ENCODE measurements at regions not wholly inside any gene's neighbourhood (a gene's known extent, or its start where the extent isn't known, plus 50 kb on each side); places are given as distances from the start of the nearest gene placed in this dataset.
"Not testable (repeated sequence)": the region's sequence is repeated elsewhere in the genome, so short reads cannot be mapped to it uniquely, and the experiment has no call there.

DNA sequence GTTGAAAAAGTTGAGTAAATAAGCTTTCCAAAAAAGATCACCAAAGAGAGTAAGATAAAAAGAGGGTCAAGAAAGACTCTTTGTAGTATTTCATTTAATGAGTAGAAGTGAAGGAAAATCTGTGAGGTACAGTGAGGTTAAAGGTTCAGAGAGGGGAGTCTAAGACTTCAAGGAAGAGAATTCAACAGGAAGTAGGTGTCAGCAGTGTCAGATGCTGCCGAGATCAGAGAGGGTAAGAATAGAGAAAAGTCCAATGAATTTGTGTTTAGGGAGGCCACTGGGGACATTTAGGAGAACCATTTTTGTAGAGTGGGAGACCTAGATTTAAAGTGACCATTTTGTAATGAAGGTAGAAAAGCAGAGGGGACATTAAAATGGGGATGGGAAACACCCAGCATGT lies 71.6 kb upstream of the KRAS start:
- POLR2A ChIA-PET = no interaction called here
- CTCF ChIA-PET = no interaction called here
- TF ChIP-seq, protein P1, sequence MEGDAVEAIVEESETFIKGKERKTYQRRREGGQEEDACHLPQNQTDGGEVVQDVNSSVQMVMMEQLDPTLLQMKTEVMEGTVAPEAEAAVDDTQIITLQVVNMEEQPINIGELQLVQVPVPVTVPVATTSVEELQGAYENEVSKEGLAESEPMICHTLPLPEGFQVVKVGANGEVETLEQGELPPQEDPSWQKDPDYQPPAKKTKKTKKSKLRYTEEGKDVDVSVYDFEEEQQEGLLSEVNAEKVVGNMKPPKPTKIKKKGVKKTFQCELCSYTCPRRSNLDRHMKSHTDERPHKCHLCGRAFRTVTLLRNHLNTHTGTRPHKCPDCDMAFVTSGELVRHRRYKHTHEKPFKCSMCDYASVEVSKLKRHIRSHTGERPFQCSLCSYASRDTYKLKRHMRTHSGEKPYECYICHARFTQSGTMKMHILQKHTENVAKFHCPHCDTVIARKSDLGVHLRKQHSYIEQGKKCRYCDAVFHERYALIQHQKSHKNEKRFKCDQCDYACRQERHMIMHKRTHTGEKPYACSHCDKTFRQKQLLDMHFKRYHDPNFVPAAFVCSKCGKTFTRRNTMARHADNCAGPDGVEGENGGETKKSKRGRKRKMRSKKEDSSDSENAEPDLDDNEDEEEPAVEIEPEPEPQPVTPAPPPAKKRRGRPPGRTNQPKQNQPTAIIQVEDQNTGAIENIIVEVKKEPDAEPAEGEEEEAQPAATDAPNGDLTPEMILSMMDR (IDR thresholded peaks at IDR 0.05; ENCODE audit: insufficient read depth, low read length, missing control alignments) = no peak
- no peak for DNase-seq (ENCODE audit: low read depth, low spot score)
- no peak overlapping the region for H3K4me3 ChIP-seq (ENCODE audit: low read depth, low read length)

DNA sequence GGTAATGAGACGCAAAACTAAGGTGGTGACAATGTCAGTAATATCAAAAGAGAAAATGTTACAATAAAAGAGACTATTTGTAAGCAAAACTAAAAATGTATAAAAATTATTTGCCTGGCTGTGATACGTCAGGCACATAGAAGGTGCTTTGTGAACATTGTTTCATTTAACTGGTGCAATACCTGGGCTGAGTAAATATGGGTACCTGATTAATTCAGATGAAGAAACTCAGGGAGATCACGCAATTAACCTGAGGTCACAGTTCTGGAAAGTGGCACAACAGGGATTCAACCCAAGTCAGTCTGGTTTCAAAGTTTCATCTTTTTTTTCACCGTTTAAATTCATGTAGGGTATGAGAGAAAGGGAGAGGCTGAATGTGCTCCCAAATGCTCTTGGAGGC lies 71.0 kb upstream of the KRAS start:
- TF ChIP-seq, protein P1 (IDR thresholded peaks at IDR 0.05; ENCODE audit: insufficient read depth, low read length, missing control alignments) = no peak
- POLR2A ChIA-PET = no interaction called here
- DNase-seq (ENCODE audit: low read depth, low spot score) = no peak
- CTCF ChIA-PET = no interaction called here
- H3K4me3 ChIP-seq (ENCODE audit: low read depth, low read length) = no peak overlapping the region

DNA sequence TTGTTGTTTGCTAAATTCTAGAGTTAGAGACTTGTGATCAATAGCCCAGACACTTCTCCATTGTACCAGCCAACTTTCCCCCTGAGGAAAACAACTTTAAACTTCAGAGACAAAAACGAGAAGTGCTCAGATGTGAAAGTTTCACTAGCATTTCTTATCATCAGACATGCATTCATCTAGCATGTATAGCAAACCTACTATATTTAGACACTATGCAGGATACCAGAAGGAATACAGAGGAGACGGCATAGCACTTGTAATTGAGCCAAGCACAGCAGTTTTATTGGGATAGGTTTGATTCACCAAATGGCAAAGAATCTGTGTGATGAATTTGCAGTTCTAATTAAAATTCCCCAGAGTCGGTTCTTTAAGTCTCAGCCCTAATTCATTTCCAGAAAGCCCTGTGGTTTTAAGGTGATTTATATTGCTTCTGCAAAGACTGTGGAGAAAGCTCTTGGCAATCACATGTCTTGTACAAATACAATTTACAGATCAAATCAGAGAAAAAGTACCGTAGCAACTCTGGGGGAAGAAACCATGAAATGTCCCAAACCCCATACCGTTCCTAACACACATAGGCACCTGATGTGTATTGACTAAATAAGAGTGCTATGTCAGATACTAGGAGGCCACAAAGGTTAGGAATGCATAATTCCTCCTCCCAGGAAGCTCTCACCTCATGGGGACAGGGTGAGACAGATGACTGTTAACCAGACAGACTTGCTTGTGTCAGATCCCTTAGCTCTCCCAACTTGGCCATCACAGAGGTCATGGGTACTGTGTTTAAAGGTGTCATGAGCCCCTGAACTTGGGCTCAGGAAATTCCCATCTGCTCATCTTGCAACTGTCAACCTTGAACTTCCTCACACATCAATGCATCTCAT lies 69.6 kb upstream of the KRAS start:
- DNase-seq (ENCODE audit: low read depth, low spot score) = peak; percentile 72
- TF ChIP-seq, protein P1 (IDR thresholded peaks at IDR 0.05; ENCODE audit: insufficient read depth, low read length, missing control alignments) = no peak
- H3K4me3 ChIP-seq (ENCODE audit: low read depth, low read length) = no peak overlapping the region
- CTCF ChIA-PET = interaction anchor here (1.2 to 1.3 kb wide), 2 partner anchors 10 to 12 kb away, joined by 3 to 4 read pairs; no protein-coding TSS in a partner anchor
- POLR2A ChIA-PET = interaction anchor here (1.3 to 1.5 kb wide), 2 partner anchors 13 kb away, joined by 4 to 5 read pairs; no protein-coding TSS in a partner anchor

DNA sequence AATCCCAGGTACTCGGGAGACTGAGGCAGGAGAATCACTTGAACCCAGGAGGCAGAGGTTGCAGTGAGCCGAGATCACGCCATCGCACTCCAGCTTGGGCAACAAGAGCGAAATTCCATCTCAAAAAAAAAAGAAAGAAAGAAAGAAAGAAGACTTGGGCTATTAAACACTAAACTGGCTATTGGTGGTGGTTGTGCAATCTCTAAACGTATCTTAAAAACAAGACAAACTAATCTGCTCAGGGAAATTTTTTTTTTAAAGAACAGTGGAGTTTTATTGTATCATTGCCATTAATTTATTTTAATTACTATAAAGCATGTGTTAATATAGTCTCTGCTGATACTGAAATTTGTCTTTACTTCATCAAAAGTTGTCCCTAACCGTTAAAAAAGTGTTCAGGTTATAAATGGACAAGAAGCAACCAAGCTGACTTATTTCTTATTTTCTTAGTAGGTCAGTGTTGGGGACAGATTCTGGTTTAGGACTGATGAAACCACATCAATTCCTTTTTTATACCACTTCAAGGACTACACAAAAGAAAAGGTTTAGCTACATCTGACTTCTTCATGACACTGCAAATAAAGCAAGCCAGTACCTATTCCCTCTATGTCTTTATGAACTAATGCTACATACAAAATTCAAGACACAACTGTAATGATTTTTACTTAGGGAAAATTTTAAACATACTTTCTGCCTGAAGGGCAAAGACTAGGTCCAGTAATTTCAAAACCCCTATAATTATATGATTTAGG lies 68.7 kb upstream of the KRAS start:
- no peak overlapping the region for H3K4me3 ChIP-seq (ENCODE audit: low read depth, low read length)
- no peak for DNase-seq (ENCODE audit: low read depth, low spot score)
- TF ChIP-seq, protein P1 (IDR thresholded peaks at IDR 0.05; ENCODE audit: insufficient read depth, low read length, missing control alignments) = no peak
- ChIA-PET POLR2A (interaction anchor here (1.3 to 1.5 kb wide), 2 partner anchors 12 to 14 kb away, joined by 4 to 5 read pairs; no protein-coding TSS in a partner anchor), CTCF (interaction anchor here (1.4 kb wide), 1 partner anchor 11 kb away, joined by 3 read pairs; no protein-coding TSS in a partner anchor)

DNA sequence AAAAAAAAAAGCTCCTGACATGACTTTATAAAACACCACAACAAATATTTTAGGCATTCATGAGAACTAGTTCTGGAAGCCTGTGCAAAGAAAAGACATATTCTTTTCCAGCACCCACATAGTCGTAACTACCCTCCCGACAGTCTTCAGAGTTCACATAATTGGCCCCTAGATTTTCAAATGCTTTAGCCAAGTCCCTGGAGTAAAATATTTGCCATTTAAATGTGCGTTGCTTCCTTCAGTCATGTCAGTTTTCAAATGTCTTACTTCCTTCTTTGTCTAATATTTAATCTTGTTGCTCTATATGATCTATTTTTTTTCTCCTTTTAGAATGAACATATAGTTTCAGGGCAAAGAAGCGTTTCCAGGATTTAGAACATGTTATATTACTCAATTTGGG lies 66.8 kb upstream of the KRAS start:
- POLR2A ChIA-PET = no interaction called here
- CTCF ChIA-PET = interaction anchor here (1.4 kb wide), 1 partner anchor 13 kb away, joined by 3 read pairs; no protein-coding TSS in a partner anchor
- no peak overlapping the region for H3K4me3 ChIP-seq (ENCODE audit: low read depth, low read length)
- DNase-seq (ENCODE audit: low read depth, low spot score) = no peak
- TF ChIP-seq, protein P1 (IDR thresholded peaks at IDR 0.05; ENCODE audit: insufficient read depth, low read length, missing control alignments) = no peak

DNA sequence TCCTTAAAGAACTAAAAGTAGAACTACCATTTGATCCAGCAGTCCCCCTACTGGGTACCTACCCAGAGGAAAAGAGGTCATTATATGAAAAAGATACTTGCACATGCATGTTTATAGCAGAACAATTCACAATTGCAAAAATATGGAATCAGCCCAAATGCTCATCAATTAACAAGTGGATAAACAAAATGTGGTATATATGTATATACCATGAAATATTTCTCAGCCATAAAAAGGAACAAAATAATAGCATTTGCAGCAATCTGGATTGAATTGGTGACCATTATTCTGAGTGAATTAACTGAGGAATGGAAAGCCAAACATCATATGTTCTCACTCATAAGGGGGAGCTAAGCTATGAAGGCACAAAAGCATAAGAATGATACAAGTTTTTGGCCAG lies 64.7 kb upstream of the KRAS start:
- POLR2A ChIA-PET = no interaction called here

DNA sequence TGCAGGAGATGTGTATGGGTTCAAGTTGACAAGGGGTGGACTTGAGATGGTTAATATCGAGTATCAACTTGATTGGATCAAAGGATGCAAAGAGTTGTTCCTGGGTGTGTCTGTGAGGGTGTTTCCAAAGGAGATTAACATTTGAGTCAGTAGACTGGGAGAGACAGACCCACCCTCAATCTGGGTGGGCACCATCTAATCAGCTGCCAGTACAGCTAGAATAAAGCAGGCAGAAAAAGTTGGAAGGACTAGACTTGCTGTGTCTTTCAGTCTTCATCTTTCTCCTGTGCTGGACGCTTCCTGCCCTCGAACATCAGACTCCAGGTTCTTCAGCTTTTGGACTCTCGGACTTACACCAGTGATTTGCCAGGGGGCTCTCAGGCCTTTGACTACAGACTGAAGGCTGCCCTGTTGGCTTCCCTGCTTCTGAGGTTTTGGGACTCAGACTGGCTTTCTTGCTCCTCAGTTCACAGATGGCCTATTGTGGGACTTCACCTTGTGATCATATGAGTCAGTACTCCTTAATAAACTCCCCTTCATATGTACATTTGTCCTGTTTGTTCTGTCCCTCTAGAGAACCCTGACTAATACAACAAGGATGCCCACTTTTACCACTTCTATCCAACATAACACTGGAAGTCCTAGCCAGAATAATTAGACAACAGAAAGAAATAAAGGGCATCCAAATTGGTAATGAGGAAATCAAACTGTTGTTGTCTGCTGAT lies 62.7 kb upstream of the KRAS start:
- H3K4me3 ChIP-seq (ENCODE audit: low read depth, low read length); POLR2A ChIA-PET; DNase-seq (ENCODE audit: low read depth, low spot score); CTCF ChIA-PET: not testable (repeated sequence)

More for the DNA sequence above, 64.7 kb upstream of the KRAS start:
- no peak for DNase-seq (ENCODE audit: low read depth, low spot score)
- TF ChIP-seq, protein P1 (IDR thresholded peaks at IDR 0.05; ENCODE audit: insufficient read depth, low read length, missing control alignments) = no peak
- no peak overlapping the region for H3K4me3 ChIP-seq (ENCODE audit: low read depth, low read length)
- CTCF ChIA-PET = no interaction called here
